HCT116 (cell line): ENCODE measurements at regions not wholly inside any gene's neighbourhood (a gene's known extent, or its start where the extent isn't known, plus 50 kb on each side); places are given as distances from the start of the nearest gene placed in this dataset.

Experiments
- ATAC-seq: fragments of 200-7000 bp; cut with Tn5 transposase; 2 replicates; pipeline ENCODE4 v1.9.1; 2020; ENCODE audit warnings: mild to moderate bottlenecking, moderate library complexity
- BruUV-seq: library from RNA; stranded (reverse); fragments of 400-500 nt; replicated peaks from 2 replicates; lab custom pipeline; 2021; lab: Mats Ljungman, UMichigan
- CTCF ChIA-PET: fragments of 300-600 bp; sonication (Branson Sonifier 250); formaldehyde crosslinking; loops from one replicate; lab custom pipeline; 2021; ENCODE audit warnings: antibody characterized with exemption; lab: Charles Lee
- POLR2A ChIA-PET: fragments of 300-600, 350-600 bp; sonication (Branson Sonifier 250); formaldehyde crosslinking; loops from one replicate; lab custom pipeline; 2021; ENCODE audit warnings: antibody characterized with exemption; lab: Charles Lee
- RAD21 ChIA-PET, 2 experiments: fragments of 300-600 bp; sonication (Branson Sonifier 250); formaldehyde crosslinking; loops; one replicate each; lab custom pipeline; 2023; ENCODE audit warnings: low total read pairs in 2 of 2; ENCODE audit not compliant: uncharacterized antibody in 2 of 2, unreplicated experiment in 2 of 2, low non-redundant PET in 1 of 2; lab: Charles Lee
- DNase-seq: peaks from one replicate; pipeline ENCODE4 v3.0.0-alpha.2; 2010; ENCODE audit warnings: low read depth, low spot score
- H2AFZ ChIP-seq: fragments of 200-600 bp; shearing (Covaris generic), sonication (generic); 2 replicates; pipeline ENCODE4 v1.6.1; 2017; ENCODE audit warnings: low read depth, mixed run types, mixed read lengths, antibody characterized with exemption, low read length; ENCODE audit not compliant: poor library complexity, severe bottlenecking
- H3K27ac ChIP-seq: 2 replicates; pipeline ENCODE4 v1.5.1; 2012; ENCODE audit warnings: low read depth, low read length
- H3K27me3 ChIP-seq: fragments of 200-600 bp; sonication (generic); 2 replicates; pipeline ENCODE4 v1.6.1; 2016; ENCODE audit warnings: mixed run types, low read length, mixed read lengths; ENCODE audit not compliant: insufficient read depth
- H3K36me3 ChIP-seq, 2 experiments: fragments of 200-500 bp in 1 of 2; fragments of 200-600 bp in 1 of 2; sonication (Bioruptor generic) in 1 of 2; sonication (generic) in 1 of 2; 2 replicates each; pipeline versions ENCODE4 v1.5.1 to v1.6.1; 2014 to 2016; ENCODE audit warnings: low read length in 2 of 2, inconsistent platforms in 1 of 2, mixed read lengths in 1 of 2, mixed run types in 1 of 2; ENCODE audit not compliant: insufficient read depth in 2 of 2, control insufficient read depth in 1 of 2
- H3K4me1 ChIP-seq, 2 experiments: fragments of 200-600 bp in 1 of 2; sonication (generic) in 1 of 2; 2 replicates each; pipeline versions ENCODE4 v1.5.1 to v1.6.1; 2012 to 2017; ENCODE audit warnings: low read length in 2 of 2, inconsistent platforms in 1 of 2, mild to moderate bottlenecking in 1 of 2, mixed read lengths in 1 of 2, mixed run types in 1 of 2, moderate library complexity in 1 of 2; ENCODE audit not compliant: insufficient read depth in 2 of 2, control insufficient read depth in 1 of 2
- H3K4me2 ChIP-seq: fragments of 200-600 bp; sonication (generic); 2 replicates; pipeline ENCODE4 v1.6.1; 2017; ENCODE audit warnings: mixed run types, low read length, mixed read lengths
- H3K4me3 ChIP-seq, 2 experiments: fragments of 200-600 bp in 1 of 2; sonication (generic) in 1 of 2; replicated peaks in 1 of 2; 2 replicates each; pipeline ENCODE4 v1.5.1; 2011 to 2016; ENCODE audit warnings: low read length in 2 of 2, control low read depth in 1 of 2, low read depth in 1 of 2, mild to moderate bottlenecking in 1 of 2, mixed read lengths in 1 of 2, mixed run types in 1 of 2
- H3K79me2 ChIP-seq: fragments of 200-600 bp; sonication (generic); 2 replicates; pipeline ENCODE4 v1.6.1; 2017; ENCODE audit warnings: mild to moderate bottlenecking, mixed run types, low read length, moderate library complexity, mixed read lengths; ENCODE audit not compliant: insufficient read depth
- H3K9ac ChIP-seq: fragments of 200-600 bp; sonication (generic); 2 replicates; pipeline ENCODE4 v1.6.1; 2016; ENCODE audit warnings: low read length, mixed read lengths
- H3K9me2 ChIP-seq: fragments of 200-600 bp; sonication (generic), shearing (Covaris generic); 2 replicates; pipeline ENCODE4 v1.6.1; 2017; ENCODE audit warnings: mixed run types, mild to moderate bottlenecking, moderate library complexity; ENCODE audit not compliant: insufficient read depth
- H3K9me3 ChIP-seq, 2 experiments: fragments of 200-500 bp in 1 of 2; fragments of 200-600 bp in 1 of 2; sonication (Bioruptor generic) in 1 of 2; sonication (generic) in 1 of 2; 2 replicates each; pipeline ENCODE4 v1.6.1; 2014 to 2017; ENCODE audit warnings: low read length in 2 of 2, mixed read lengths in 2 of 2, inconsistent platforms in 1 of 2, low read depth in 1 of 2, mild to moderate bottlenecking in 1 of 2, mixed run types in 1 of 2, moderate library complexity in 1 of 2; ENCODE audit not compliant: control insufficient read depth in 1 of 2, insufficient read depth in 1 of 2
- H4K20me1 ChIP-seq: fragments of 200-600 bp; sonication (generic), shearing (Covaris generic); 2 replicates; pipeline ENCODE4 v1.6.1; 2017; ENCODE audit warnings: mixed run types, mild to moderate bottlenecking, moderate library complexity; ENCODE audit not compliant: insufficient read depth
- CBX3 ChIP-seq: IDR thresholded peaks from 2 replicates; pipeline ENCODE4 v1.6.1; 2012; ENCODE audit warnings: low read depth
- EGR1 ChIP-seq: IDR thresholded peaks from 2 replicates; pipeline ENCODE4 v1.6.1; 2012; ENCODE audit warnings: low read depth
- ELF1 ChIP-seq: IDR thresholded peaks from 2 replicates; pipeline ENCODE4 v1.6.1; 2012; ENCODE audit warnings: low read depth, borderline replicate concordance
- EZH2 ChIP-seq: fragments of 200-600 bp; sonication (generic); IDR thresholded peaks from 2 replicates; pipeline ENCODE4 v1.6.1; 2017; ENCODE audit warnings: antibody characterized with exemption, mixed run types
- JUND ChIP-seq: IDR thresholded peaks from 2 replicates; pipeline ENCODE4 v1.6.1; 2012
- POLR2A ChIP-seq: IDR thresholded peaks from 2 replicates; pipeline ENCODE4 v1.7.0; 2011; ENCODE audit warnings: borderline replicate concordance; ENCODE audit not compliant: insufficient read depth, insufficient read length; ENCODE audit errors: extremely low read depth
- POLR2AphosphoS5 ChIP-seq: IDR thresholded peaks from 2 replicates; pipeline ENCODE4 v1.6.1; 2011; ENCODE audit warnings: mild to moderate bottlenecking, low read depth, low read length, moderate library complexity
- SIN3A ChIP-seq: IDR thresholded peaks from 2 replicates; pipeline ENCODE4 v1.6.1; 2012; ENCODE audit warnings: low read depth
- SP1 ChIP-seq: IDR thresholded peaks from 2 replicates; pipeline ENCODE4 v1.6.1; 2012; ENCODE audit warnings: low read depth
- SRF ChIP-seq: IDR thresholded peaks from 2 replicates; pipeline ENCODE4 v1.6.1; 2012; ENCODE audit warnings: low read depth
- TCF7L2 ChIP-seq: IDR thresholded peaks from 2 replicates; pipeline ENCODE4 v1.7.0; 2011; ENCODE audit warnings: borderline replicate concordance, inconsistent platforms; ENCODE audit not compliant: insufficient read depth, insufficient read length; ENCODE audit errors: extremely low read depth
- ZFX ChIP-seq: fragments of 450-650 bp; IDR thresholded peaks from 2 replicates; pipeline ENCODE4 v1.6.1; 2017
- intact Hi-C: fragments of 100-400 bp; cut with micrococcal nuclease; formaldehyde crosslinking; loops from 2 replicates; pipeline ENCODE4 v1.10.0; 2022
- TF ChIP-seq, protein P1 (sequence below), 3 experiments: fragments of 200-600 bp in 1 of 3; sonication (generic) in 1 of 3; IDR thresholded peaks in 2 of 3; conservative IDR thresholded peaks in 1 of 3; 2 replicates each; pipeline ENCODE4 v1.5.1; 2012 to 2017; ENCODE audit warnings: low read depth in 2 of 3, low read length in 2 of 3, antibody characterized with exemption in 1 of 3, borderline replicate concordance in 1 of 3, control low read depth in 1 of 3, mild to moderate bottlenecking in 1 of 3, mixed read lengths in 1 of 3, mixed run types in 1 of 3, moderate library complexity in 1 of 3; ENCODE audit not compliant: insufficient read depth in 1 of 3
- TF ChIP-seq, protein P2 (sequence below): IDR thresholded peaks from 2 replicates; pipeline ENCODE4 v1.6.1; 2012; ENCODE audit warnings: low read depth
- TF ChIP-seq, protein P3 (sequence below): IDR thresholded peaks from 2 replicates; pipeline ENCODE4 v1.6.1; 2011; ENCODE audit warnings: mild to moderate bottlenecking, low read length, moderate library complexity; ENCODE audit not compliant: insufficient replicate concordance; ENCODE audit errors: extremely low read depth
- TF ChIP-seq, protein P4 (sequence below): IDR thresholded peaks from 2 replicates; pipeline ENCODE4 v1.6.1; 2012

DNA sequence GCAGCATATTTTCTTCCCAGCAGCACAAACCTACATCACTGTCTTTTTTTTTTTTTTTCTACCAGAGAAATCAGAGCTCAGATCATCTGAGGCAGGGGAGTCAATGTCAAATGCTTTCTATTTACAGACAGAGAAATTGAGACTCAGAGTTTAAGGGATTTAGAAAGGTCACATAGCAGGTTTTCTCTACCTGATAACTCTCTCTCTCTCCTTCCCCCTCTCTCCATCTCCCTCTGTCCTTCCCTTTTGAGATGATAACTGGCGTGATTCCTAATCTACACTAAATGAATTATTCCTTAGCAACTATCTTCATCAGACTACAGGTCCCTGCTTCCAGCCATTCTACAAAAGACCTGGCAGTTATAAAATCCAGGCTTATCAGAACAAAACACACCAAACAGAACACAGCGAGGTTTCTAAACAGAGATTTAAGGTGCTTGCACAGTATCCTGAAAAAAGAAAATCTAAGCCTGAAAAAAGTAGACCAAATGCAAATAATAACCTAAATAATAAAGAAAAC is 161.6 kb upstream of the PKDCC start:
- Histone ChIP-seq H3K9me3 (no peaks in the 10 kb centered on the region), H3K36me3 (no peaks in the 10 kb centered on the region), H3K27ac (no peak overlapping the region), H3K4me3 (no peak overlapping the region), H2AFZ (no peak overlapping the region)
- DNase-seq, result no peak
- ChIA-PET RAD21 (no interaction called here), CTCF (interaction anchor here (1.2 kb wide), 1 partner anchor 16 kb away, joined by 7 read pairs; no protein-coding TSS in a partner anchor)
- BruUV-seq, result no TSS peak
- intact Hi-C loops, result no loop called here
- ATAC-seq, result no peak
- TF ChIP-seq, protein P1, sequence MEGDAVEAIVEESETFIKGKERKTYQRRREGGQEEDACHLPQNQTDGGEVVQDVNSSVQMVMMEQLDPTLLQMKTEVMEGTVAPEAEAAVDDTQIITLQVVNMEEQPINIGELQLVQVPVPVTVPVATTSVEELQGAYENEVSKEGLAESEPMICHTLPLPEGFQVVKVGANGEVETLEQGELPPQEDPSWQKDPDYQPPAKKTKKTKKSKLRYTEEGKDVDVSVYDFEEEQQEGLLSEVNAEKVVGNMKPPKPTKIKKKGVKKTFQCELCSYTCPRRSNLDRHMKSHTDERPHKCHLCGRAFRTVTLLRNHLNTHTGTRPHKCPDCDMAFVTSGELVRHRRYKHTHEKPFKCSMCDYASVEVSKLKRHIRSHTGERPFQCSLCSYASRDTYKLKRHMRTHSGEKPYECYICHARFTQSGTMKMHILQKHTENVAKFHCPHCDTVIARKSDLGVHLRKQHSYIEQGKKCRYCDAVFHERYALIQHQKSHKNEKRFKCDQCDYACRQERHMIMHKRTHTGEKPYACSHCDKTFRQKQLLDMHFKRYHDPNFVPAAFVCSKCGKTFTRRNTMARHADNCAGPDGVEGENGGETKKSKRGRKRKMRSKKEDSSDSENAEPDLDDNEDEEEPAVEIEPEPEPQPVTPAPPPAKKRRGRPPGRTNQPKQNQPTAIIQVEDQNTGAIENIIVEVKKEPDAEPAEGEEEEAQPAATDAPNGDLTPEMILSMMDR (IDR thresholded peaks at IDR 0.05 in 2 of 3, conservative IDR thresholded peaks at IDR 0.05 in 1 of 3; ENCODE audit: borderline replicate concordance in 1 of 3, insufficient read depth in 1 of 3, low read depth in 2 of 3, low read length in 2 of 3), result no peak
- TF ChIP-seq, protein P2, sequence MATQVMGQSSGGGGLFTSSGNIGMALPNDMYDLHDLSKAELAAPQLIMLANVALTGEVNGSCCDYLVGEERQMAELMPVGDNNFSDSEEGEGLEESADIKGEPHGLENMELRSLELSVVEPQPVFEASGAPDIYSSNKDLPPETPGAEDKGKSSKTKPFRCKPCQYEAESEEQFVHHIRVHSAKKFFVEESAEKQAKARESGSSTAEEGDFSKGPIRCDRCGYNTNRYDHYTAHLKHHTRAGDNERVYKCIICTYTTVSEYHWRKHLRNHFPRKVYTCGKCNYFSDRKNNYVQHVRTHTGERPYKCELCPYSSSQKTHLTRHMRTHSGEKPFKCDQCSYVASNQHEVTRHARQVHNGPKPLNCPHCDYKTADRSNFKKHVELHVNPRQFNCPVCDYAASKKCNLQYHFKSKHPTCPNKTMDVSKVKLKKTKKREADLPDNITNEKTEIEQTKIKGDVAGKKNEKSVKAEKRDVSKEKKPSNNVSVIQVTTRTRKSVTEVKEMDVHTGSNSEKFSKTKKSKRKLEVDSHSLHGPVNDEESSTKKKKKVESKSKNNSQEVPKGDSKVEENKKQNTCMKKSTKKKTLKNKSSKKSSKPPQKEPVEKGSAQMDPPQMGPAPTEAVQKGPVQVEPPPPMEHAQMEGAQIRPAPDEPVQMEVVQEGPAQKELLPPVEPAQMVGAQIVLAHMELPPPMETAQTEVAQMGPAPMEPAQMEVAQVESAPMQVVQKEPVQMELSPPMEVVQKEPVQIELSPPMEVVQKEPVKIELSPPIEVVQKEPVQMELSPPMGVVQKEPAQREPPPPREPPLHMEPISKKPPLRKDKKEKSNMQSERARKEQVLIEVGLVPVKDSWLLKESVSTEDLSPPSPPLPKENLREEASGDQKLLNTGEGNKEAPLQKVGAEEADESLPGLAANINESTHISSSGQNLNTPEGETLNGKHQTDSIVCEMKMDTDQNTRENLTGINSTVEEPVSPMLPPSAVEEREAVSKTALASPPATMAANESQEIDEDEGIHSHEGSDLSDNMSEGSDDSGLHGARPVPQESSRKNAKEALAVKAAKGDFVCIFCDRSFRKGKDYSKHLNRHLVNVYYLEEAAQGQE, result no peak
- TF ChIP-seq, protein P3, sequence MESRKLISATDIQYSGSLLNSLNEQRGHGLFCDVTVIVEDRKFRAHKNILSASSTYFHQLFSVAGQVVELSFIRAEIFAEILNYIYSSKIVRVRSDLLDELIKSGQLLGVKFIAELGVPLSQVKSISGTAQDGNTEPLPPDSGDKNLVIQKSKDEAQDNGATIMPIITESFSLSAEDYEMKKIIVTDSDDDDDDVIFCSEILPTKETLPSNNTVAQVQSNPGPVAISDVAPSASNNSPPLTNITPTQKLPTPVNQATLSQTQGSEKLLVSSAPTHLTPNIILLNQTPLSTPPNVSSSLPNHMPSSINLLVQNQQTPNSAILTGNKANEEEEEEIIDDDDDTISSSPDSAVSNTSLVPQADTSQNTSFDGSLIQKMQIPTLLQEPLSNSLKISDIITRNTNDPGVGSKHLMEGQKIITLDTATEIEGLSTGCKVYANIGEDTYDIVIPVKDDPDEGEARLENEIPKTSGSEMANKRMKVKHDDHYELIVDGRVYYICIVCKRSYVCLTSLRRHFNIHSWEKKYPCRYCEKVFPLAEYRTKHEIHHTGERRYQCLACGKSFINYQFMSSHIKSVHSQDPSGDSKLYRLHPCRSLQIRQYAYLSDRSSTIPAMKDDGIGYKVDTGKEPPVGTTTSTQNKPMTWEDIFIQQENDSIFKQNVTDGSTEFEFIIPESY, result no peak
- TF ChIP-seq, protein P4, sequence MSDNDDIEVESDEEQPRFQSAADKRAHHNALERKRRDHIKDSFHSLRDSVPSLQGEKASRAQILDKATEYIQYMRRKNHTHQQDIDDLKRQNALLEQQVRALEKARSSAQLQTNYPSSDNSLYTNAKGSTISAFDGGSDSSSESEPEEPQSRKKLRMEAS, result no peak
- no peak for TF ChIP-seq ZFX
- TF ChIP-seq EGR1, result no peak
- no peak for TF ChIP-seq POLR2A
- TF ChIP-seq SRF, result no peak
- TF ChIP-seq CBX3, result no peak
- TF ChIP-seq TCF7L2, result no peak
- TF ChIP-seq ELF1, result no peak
- no peak for TF ChIP-seq SIN3A
- TF ChIP-seq EZH2, result no peak
- no peak for TF ChIP-seq JUND
- no peak for TF ChIP-seq POLR2AphosphoS5
- TF ChIP-seq SP1, result no peak
- TF ChIP-seq, all 23 proteins: peak for 0
- Histone ChIP-seq H3K9me2 (no peaks in the 10 kb centered on the region), H3K4me2 (no peak overlapping the region), H3K9ac (no peak overlapping the region), H4K20me1 (no peaks in the 10 kb centered on the region), H3K79me2 (no peaks in the 10 kb centered on the region), H3K27me3 (no peaks in the 10 kb centered on the region), H3K4me1 (no peaks in the 10 kb centered on the region)
- POLR2A ChIA-PET, result no interaction called here
